ENCODE measurements at regions not wholly inside any gene's neighbourhood (a gene's known extent, or its start where the extent isn't known, plus 50 kb on each side); places are given as distances from the start of the nearest gene placed in this dataset.

GRCh38 chr15:31563001-31563400, 236.4 kb downstream of the KLF13 start:
- TF ChIP-seq EZH2 (IDR thresholded peaks at IDR 0.05; ENCODE audit: insufficient read depth, poor library complexity, severe bottlenecking) = no peak
- no peak for TF ChIP-seq EZH2phosphoT487 (IDR thresholded peaks at IDR 0.05; ENCODE audit: insufficient read depth, low read depth)

All from GM23248 (cell line).